VCaP (cell line): ENCODE measurements at regions not wholly inside any gene's neighbourhood (a gene's known extent, or its start where the extent isn't known, plus 50 kb on each side); places are given as distances from the start of the nearest gene placed in this dataset.
"Not testable (repeated sequence)": the region's sequence is repeated elsewhere in the genome, so short reads cannot be mapped to it uniquely, and the experiment has no call there.

Experiments used
- H3K27ac ChIP-seq: fragments of 450-650 bp; 2 replicates; pipeline ENCODE4 v1.5.1; 2017
- CTCF ChIP-seq: fragments of 450-650 bp; conservative IDR thresholded peaks from 2 replicates; pipeline ENCODE4 v1.5.1; 2017; ENCODE audit warnings: mild to moderate bottlenecking, moderate library complexity

GRCh38 chr16:65574326-65574966 lies 452.6 kb upstream of the CDH11 start:
- H3K27ac ChIP-seq = no peak overlapping the region
- no peak for TF ChIP-seq CTCF

- no peak for TF ChIP-seq CTCF
- no peak overlapping the region for H3K27ac ChIP-seq
These were observed 450.3 kb upstream of the CDH11 start for GRCh38 chr16:65572156-65572555.

- H3K27ac ChIP-seq = no peak overlapping the region
- no peak for TF ChIP-seq CTCF
These were observed 448.4 kb upstream of the CDH11 start for GRCh38 chr16:65570261-65570660.

GRCh38 chr16:65559846-65560245 lies 438.0 kb upstream of the CDH11 start:
- H3K27ac ChIP-seq = no peak overlapping the region
- TF ChIP-seq CTCF = no peak

- H3K27ac ChIP-seq = not testable (repeated sequence)
These were observed 427.8 kb upstream of the CDH11 start for GRCh38 chr16:65549689-65550088.

GRCh38 chr16:65548470-65548869 lies 426.6 kb upstream of the CDH11 start:
- no peak overlapping the region for H3K27ac ChIP-seq
- TF ChIP-seq CTCF = no peak

GRCh38 chr16:65547772-65548446 lies 426.0 kb upstream of the CDH11 start:
- no peak overlapping the region for H3K27ac ChIP-seq
- TF ChIP-seq CTCF = no peak

- H3K27ac ChIP-seq = no peak overlapping the region
- TF ChIP-seq CTCF = no peak
These were observed 424.5 kb upstream of the CDH11 start for GRCh38 chr16:65546353-65546791.
